ENCODE measurements at regions not wholly inside any gene's neighbourhood (a gene's known extent, or its start where the extent isn't known, plus 50 kb on each side); places are given as distances from the start of the nearest gene placed in this dataset.

DNA sequence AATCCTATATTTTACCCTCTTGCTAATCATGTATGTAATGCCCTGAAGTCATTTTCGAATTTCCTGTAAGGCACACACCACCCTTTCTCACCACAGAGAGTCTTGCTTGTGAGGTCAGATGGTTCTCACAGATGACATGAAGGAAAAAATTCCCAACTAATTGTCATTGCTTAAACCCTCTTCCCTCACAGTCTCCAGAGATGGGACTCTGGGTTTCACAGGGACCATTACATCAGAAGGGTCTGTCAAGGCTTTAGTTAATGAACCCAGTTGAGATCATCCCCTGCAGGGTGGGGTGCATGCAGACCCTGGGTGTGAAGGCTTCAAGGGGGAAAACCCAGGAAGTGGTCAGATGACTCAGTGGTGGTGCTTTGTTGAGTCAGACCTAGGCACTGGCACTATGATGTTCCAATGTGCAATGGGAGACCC, 229.6 kb downstream of the BCAT1 start:
- no peak overlapping the region for H3K27ac ChIP-seq (ENCODE audit: extremely low read depth, low read depth, low read length)
- H3K4me1 ChIP-seq (replicated peaks in 1 of 2; ENCODE audit: control insufficient read depth in 2 of 2, insufficient read depth in 2 of 2, low read length in 2 of 2), result no peaks in the 10 kb centered on the region
- H4K20me1 ChIP-seq (replicated peaks; ENCODE audit: control insufficient read depth, insufficient read depth, low read length), result no peaks in the 10 kb centered on the region
- BruUV-seq (replicated peaks), result no TSS peak
- WGBS (ENCODE audit: insufficient coverage, low coverage, missing lambda C conversion rate), result 0% methylated on average over 1 of the region's 1 CpG
- no peaks in the 10 kb centered on the region for H3K9me3 ChIP-seq (replicated peaks; ENCODE audit: control insufficient read depth, insufficient read depth, low read depth, low read length)
- TF ChIP-seq ATF3 (IDR thresholded peaks at IDR 0.05) (peak; percentile 73), ATF3 (CRISPR knock-in tag; conservative IDR thresholded peaks at IDR 0.05) (no peak), JUN (IDR thresholded peaks at IDR 0.05; ENCODE audit: borderline replicate concordance, low read depth, low read length) (no peak), JUN (CRISPR knock-in tag; IDR thresholded peaks at IDR 0.05; ENCODE audit: borderline replicate concordance) (no peak), HDAC6 (IDR thresholded peaks at IDR 0.05; ENCODE audit: low read depth, low read length) (no peak), ZBTB7A (IDR thresholded peaks at IDR 0.05; ENCODE audit: borderline replicate concordance, control insufficient read depth, low read depth, low read length) (peak; percentile 34; the same call in 1 of the 2 replicates), ZNF449 (CRISPR knock-in tag; IDR thresholded peaks at IDR 0.05) (no peak), ZFX (CRISPR knock-in tag; IDR thresholded peaks at IDR 0.05) (no peak), RBM15 (IDR thresholded peaks at IDR 0.05; ENCODE audit: insufficient read depth, low read length) (no peak), E4F1 (CRISPR knock-in tag; IDR thresholded peaks at IDR 0.05; ENCODE audit: borderline replicate concordance) (no peak), SREBF2 (CRISPR knock-in tag; IDR thresholded peaks at IDR 0.05) (no peak), FOSL1 (tag; conservative IDR thresholded peaks at IDR 0.05) (peak; percentile 45; the same call in 1 of the 2 replicates), EHMT2 (IDR thresholded peaks at IDR 0.05) (no peak), ZNF586 (CRISPR knock-in tag; conservative IDR thresholded peaks at IDR 0.05) (no peak), OTX1 (CRISPR knock-in tag; IDR thresholded peaks at IDR 0.05) (no peak)
- TF ChIP-seq, protein P1, sequence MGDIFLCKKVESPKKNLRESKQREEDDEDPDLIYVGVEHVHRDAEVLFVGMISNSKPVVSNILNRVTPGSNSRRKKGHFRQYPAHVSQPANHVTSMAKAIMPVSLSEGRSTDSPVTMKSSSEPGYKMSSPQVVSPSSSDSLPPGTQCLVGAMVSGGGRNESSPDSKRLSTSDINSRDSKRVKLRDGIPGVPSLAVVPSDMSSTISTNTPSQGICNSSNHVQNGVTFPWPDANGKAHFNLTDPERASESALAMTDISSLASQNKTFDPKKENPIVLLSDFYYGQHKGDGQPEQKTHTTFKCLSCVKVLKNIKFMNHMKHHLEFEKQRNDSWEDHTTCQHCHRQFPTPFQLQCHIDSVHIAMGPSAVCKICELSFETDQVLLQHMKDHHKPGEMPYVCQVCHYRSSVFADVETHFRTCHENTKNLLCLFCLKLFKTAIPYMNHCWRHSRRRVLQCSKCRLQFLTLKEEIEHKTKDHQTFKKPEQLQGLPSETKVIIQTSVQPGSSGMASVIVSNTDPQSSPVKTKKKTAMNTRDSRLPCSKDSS (IDR thresholded peaks at IDR 0.05; ENCODE audit: low read depth, partially characterized antibody), result no peak
- no peaks in the 10 kb centered on the region for H3K9me1 ChIP-seq (ENCODE audit: control insufficient read depth, insufficient read depth, low read length)
- POLR2A ChIA-PET, result interaction anchor here (0.7 kb wide), 1 partner anchor 23 kb away, joined by 3 read pairs; no protein-coding TSS in a partner anchor
- CTCF ChIA-PET (ENCODE audit: low intra/inter-chr PET ratio), result no interaction called here
- intact Hi-C loops (cut with micrococcal nuclease), result no loop called here
- ATAC-seq (no peak), DNase-seq (ENCODE audit: extremely low read depth in 1 of 4, low spot score in 3 of 4) (no peak), FAIRE-seq (no peak)
- in situ Hi-C loops (cut with MboI), result no loop called here
- no peak overlapping the region for H3K4me3 ChIP-seq
- H2AFZ ChIP-seq (ENCODE audit: low read depth, low read length), result no peak overlapping the region
- no peak overlapping the region for H3K9ac ChIP-seq (ENCODE audit: insufficient read depth in 1 of 2, low read depth in 2 of 2, low read length in 2 of 2)
- H3K79me2 ChIP-seq (ENCODE audit: control insufficient read depth, insufficient read depth, low read length), result no peaks in the 10 kb centered on the region
- no peaks in the 10 kb centered on the region for H3K36me3 ChIP-seq (ENCODE audit: control insufficient read depth, insufficient read depth, low read length)
- no peaks in the 10 kb centered on the region for H3K27me3 ChIP-seq (ENCODE audit: control insufficient read depth in 2 of 2, insufficient read depth in 2 of 2, low read length in 2 of 2)
- no peak overlapping the region for H3K4me2 ChIP-seq (ENCODE audit: insufficient read depth, low read length)
